ENCODE measurements at regions not wholly inside any gene's neighbourhood (a gene's known extent, or its start where the extent isn't known, plus 50 kb on each side); places are given as distances from the start of the nearest gene placed in this dataset.
"Not testable (repeated sequence)": the region's sequence is repeated elsewhere in the genome, so short reads cannot be mapped to it uniquely, and the experiment has no call there.

DNA sequence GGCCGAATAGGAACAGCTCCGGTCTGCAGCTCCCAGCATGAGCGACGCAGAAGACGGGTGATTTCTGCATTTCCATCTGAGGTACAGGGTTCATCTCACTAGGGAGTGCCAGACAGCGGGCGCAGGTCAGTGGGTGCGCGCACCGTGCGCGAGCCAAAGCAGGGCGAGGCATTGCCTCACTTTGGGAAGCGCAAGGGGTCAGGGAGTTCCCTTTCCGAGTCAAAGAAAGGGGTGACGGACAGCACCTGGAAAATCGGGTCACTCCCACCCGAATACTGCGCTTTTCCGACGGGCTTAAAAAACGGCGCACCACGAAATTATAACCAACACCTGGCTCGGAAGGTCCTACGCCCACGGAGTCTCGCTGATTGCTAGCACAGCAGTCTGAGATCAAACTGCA lies 386.8 kb upstream of the SPHKAP start:
- not testable (repeated sequence) for DNase-seq

DNA sequence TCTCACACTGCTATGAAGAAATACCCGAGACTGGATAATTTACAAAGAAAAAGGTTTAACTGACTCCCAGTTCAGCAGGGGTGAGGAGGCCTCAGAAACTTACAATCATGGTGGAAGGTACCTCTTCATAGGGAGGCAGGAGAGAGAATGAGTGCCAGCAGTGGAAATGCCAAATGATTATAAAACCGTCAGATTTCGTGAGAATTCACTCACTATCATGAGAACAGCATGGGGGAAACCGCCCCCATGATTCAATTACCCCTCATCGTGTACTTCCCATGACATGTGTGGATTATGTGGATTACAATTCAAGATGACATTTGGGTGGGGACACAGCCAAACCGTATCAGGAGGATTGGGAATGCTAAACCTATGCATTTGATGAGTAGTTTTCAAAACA lies 380.3 kb upstream of the SPHKAP start:
- DNase-seq, result no peak

DNA sequence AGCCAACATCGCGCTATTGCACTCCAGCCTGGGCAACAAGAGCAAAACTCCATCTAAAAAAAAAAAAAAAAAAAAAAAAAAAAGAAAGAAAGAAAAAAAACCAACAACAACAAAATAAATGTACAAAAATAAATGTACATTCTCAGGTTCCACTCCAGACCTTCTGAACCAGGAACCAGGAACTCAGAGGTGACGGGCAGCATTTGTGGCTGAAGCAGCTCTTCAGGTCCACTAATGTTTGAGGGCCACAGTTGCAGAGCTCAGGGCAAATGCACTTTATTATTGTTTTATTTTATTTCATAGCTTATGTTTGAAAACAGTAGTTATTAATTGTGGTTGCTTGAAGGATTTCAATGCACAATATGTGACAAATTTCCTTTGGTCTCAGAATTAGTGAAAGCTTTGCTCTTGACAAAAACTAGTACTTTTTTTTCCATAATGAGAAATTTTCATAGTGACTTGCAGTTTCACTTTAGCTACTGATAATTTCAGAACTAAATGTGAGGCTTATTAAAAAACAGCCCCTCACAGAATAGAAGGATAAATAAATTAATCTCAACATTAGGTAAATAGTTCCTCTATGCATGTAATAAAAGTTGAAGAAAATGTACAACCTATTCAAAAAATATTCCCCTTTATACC lies 378.4 kb upstream of the SPHKAP start:
- DNase-seq, result no peak

DNA sequence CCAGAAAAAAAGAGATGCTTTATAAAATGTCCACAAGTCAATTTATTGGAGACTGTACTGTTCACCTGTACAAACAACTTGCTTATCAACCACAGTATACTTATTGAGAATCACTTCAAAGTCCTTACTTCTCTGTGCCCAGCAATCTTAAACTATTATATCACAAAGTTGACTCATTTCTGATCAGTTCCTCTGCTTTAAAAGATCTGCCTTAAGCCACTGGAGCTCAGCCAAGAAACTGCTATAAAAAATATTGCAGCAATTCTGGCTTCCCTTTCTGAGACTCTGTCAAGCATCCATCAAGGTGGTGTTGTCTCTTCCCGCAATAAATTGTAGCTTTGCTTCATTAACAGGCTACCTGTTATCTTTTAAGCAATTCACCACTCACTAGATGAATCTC lies 375.2 kb upstream of the SPHKAP start:
- DNase-seq, result no peak

DNA sequence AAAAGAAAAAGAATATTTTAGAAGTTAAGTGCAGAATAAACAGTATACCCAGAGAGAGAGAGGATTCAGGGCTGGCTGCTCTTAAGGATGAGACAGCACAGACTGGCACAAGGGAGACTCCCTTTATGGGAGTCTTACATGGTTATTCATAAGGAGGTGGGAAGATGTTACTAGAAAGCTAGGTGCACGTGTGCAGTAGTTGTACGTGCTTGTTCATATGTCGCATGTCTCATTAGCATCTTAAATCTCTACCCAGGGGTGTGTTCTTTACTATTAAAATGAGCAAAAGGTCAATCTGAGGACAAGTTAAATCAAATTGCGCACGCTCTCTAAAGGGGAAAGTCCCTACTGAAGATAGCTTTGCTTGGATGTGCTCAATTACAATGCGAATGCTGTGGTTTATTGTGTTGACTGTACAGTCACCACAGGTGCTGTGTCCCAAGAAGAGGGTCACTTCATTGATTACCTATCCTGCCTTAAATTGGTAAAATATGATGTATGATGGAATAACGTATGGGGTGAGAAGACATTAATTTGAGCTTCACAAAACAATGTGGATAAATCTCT lies 368.0 kb upstream of the SPHKAP start:
- no peak for DNase-seq

DNA sequence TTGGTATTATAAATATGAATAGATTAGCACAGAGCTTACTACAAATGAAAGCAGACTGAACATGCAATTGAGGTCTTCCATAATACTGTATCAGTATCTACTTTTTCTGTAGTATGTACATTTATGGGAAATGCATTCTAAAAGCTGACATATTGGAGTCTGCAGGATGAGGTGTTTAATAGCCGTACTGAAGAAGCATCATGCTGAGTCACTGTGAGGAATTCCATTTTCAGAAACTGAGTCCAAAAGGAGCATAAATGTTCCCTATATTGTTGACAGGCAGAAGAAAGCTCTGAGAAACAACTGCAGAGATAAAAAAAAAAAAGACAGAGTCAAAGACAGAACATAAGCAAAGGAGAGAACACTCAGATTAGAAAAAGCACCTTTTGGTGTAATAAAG lies 366.7 kb upstream of the SPHKAP start:
- no peak for DNase-seq

DNA sequence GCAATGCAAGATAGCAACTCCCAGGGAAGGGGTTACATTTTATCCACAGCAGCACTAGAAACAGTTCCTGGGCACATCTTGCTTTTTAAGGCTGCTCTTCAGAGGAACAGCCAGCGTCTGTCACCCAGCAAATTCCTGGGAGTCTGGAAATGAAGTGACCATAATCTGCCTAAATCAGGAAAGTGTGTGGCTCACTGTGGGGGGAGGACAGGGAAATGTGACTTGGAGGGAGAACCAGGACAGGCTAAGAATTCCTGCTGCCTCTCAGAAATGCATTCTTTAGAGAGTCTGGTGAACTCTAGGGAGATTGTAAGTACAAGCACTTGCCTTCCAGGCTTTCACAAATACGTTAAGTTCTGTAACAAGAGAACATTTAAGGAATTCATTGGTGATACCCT lies 364.3 kb upstream of the SPHKAP start:
- DNase-seq, result no peak

DNA sequence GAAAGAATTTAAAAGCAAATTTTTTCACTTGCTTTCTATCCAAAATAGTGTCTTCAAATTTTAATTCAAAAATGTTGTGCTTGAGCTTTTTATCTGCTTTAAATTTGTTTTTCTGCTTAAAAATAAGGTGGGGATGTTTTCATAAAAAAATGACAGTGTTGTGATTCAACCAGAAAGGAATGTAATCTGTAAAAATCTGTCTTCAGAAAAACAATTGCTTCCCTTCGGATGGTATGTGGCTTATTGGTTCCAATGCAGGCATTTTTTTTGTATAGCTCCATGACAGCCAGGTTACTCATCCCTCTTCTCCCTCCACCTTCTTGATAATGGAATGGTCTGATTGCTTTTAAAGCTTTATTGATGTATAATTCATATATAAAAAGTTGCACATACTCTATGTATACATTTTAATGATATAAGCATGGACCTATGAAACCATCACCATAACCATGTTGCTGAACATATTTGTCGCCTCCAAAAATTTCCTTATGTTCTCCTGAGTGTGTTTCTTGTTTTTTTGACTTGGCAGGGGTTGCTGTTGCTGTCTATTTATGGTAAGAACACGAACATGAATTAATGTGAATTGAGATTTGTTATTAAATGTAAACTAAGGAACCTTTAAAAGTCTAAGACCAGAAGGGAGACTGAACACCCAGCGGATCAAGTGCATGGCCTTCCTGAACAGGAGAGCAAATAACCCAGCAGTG lies 363.7 kb upstream of the SPHKAP start:
- DNase-seq, result no peak

DNA sequence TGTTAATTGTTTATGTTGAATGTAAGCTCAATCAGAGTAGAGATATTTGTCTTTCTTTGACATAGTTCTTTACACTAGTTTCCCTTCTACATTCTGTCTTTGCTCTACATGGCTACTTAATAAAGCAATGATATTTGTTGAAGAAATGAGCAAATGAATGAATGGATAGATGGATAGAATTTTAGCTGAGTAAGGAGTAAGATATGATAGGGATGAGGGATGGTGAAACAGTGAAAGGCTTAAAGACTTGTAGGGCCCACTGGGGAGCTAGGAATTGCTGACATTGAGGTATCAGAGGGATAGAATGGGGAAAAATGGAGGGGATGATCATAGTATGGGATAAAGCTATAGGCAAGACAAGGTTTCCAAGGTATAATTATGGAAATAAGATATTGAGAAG lies 361.6 kb upstream of the SPHKAP start:
- no peak for DNase-seq

DNA sequence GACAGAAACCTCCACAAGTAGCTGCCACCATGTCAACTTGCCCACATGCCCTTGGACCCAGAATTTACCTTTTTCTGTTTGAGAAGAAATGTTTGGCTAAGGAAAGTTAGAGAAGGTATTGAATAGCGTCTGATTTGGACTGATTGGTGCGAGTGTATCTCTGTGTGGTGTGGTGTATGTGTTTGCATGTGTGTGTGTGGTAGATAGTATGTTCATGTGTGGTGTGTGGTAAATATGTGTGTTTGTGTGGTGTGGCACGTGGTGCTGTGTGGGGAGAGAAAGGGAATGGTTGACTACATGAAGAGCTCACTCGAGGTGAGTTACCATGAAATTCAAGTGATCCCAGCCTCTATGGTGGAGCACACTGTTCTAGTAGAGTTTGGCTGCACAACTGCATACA lies 360.8 kb upstream of the SPHKAP start:
- no peak for DNase-seq

DNA sequence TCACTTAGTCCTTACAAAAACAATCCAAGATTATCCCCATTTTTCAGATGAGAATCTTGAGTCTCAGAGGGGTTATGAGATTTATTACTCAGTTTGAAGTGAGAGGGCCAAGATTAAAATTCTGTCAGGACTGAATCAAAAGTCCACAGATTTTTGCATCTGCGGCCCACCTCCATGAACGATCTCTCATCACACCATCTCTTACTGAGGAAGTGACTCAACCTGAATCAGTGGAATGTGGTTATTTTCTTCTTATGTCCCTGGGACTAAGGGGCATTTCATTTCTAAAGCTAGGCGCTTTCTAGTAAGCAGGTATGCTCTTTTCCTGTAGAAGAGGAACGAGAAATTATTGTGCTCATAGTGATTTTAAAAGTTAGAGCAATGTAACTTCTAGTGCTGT lies 360.3 kb upstream of the SPHKAP start:
- no peak for DNase-seq

DNA sequence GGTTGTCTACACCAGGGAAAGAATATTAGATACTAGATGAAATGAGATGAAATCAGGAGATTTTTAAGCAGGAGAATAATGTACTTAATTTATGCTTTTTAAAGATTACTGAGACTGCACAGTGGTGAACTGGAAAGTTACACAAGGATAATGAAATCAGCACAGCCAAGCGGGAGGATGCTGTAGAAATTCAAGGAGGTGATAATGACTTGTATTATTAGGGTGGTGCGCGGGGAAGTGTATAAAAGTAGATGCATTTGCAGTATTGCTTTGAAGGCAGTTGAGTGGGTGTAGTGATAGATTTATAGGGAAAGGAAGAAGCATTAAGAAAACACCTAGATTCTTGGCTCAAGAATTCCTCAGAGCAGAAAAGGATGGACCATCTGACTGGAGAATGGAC lies 359.5 kb upstream of the SPHKAP start:
- DNase-seq, result no peak

DNA sequence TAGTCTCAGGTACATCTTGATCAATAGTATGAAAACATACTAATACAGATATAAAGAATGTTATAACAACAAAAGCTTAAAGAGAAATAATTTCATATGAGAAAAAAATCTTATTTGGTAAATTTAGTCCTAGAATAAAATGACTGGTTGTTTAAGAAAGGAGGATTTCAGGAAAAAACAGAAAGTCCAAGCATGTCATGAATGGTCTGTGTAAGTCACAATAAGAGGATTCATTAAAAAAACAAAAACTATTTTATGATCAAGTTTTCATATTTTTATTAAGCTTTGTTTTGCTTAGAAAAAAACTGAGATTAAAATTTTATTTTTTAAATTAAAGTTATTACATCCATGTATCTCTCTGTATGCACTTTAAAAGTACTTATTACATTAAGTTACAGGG lies 353.9 kb upstream of the SPHKAP start:
- no peak for DNase-seq

DNA sequence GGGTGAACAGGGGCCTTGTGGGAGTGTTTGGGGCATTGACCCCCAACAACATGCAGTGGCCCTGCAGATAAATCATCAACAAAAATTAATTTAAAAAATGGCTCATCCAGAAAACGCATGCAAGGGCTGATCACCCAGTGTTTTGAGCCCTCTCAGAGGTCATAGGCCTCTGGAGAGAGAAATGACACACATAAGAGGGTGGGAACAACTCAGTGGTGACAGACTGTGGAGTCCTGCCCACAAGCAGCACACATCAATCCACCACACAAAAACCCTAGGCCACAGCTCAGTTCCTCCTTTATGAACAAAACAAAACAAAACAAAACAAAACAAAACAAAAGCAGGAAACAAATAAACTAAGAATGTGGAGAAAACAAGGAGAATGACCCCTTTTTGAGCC lies 351.7 kb upstream of the SPHKAP start:
- DNase-seq, result no peak

DNA sequence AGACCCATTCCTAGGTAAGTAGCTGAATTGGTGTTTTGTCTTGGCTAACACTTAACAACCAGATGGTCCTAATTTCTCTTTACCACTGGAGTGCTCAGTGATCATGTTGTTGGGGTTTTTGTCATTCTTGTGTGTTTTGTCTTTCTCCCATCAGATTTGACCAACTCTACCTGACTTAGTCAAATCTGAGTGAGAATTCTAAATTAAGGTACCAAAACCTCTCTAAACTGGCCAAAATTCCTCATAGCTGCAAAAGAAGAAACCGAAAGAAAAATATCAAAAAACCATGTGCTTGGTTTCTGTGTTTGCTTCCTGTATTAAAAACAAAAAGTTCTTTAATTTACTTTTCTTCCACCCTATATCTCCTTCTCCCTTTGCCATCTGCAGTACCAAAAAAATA lies 350.7 kb upstream of the SPHKAP start:
- no peak for DNase-seq

DNA sequence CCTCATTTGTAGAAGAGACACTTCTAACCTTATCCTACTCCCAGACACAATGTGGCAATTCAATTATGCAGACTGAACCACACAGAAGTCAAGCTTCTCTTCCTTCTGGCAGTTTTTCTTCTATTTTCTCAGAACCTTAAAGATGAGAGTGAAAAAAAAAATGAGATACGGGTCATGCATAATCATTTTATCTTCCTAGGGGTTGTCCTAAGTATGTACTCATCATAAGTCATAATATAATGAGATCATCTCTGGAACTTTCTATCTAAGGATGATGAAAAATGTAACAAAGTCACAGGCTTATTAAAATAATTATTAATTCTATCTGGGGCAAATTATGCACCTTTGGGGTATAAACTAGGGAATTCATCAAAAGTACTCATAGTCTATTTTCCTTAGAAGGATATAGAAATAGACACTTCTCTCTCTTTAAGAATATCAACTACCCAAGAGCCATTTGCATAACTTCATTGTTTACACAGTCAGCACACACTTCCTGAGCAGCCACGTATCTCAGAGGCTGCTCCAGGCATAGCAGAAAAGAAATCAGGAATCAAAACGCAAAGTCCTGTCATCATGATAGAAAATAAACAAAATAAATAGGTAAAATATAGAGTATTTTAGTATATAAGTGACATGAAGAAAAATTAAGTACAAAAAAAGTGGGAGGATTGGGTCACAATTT lies 345.9 kb upstream of the SPHKAP start:
- no peak for DNase-seq

DNA sequence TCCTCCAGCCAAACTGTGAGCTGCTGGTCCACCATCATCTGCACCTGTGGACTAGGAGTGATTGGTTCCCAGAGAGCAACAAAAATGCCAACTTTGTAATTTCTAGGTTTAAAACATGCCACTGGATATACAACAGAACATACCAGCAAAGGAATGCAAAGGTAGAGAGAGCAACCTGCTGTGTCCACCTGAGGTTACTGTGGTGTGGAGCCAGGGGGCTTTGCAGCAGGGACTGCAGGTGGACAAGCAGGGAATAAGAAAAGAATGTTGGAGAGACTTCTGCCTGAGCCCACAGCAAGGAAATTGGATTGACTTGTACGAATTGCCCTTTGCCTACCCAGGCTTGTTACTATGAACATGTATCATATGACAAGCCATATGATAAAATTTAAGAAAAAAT lies 345.2 kb upstream of the SPHKAP start:
- no peak for DNase-seq

DNA sequence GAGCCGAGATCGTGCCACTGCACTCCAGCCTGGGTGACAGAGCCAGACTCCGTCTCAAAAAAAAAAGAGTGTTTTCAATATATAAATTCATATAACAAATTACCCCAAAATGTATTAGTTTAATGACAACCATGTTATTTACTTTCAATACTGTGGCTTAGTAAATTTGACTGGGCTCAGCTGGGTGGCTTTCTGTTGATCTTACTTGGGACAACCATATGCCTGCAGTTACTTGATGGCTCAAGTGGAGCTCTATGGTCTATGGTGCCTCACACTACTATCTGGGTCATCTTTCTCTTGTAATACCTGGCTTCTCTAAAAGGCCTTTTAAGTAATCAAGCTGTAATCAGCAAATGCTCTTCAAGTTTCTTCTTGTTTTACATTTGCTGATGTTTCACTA lies 341.5 kb upstream of the SPHKAP start:
- DNase-seq, result no peak

DNA sequence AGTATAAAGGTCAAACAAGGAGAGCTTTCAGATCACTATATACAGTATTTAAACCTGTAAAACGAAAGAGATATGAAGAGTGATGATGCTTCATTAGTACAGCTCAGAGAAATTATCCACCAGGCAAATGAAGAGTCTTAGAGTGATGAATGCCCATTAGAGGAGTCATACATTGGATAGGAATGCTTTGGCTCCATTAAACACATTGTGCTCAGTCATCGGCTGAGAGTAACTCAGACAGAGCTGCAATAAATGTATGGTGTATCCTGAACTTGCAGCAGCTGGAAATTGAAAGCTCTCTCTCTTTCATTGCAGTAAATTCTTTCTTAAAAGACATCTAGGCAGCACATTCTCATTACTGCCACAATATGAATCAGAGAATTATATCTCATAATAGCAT lies 340.8 kb upstream of the SPHKAP start:
- no peak for DNase-seq

DNA sequence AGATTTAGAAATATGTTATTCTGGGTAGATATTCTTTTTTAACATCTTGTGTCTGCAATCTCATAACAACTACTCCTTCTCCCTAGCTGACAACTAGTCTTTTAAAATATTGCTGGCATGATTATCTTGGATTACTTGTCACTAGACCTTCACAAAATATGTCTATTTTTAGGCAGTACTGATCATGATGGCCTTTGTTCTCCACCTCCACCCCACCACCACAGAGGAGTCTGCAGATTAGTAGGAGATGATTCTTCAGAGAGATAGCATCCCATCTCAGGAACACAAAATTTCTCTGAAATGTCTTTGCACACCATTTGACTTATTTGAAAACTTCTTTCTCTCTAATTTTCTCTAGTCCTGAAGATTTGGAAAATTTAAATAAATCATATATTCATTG lies 338.1 kb upstream of the SPHKAP start:
- no peak for DNase-seq

DNA sequence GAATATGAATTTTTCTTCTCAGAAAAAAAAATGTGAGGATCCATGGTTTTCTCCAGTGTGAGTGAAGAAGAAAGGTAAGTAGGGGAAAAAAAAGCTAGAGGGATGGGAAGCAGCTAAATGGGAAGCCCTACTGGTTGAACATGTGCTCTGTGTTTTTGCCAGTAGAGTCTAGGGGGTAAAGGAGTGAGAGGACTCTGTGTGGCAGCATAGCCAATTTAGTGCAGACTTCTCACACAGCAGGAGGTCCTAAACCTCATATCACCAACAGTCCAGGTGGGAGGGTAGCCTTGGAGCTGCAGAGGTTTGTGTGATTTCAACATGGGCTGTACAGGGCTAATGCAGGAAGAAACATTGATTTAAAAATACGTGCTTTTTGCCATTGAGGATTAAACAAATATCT lies 334.5 kb upstream of the SPHKAP start:
- DNase-seq, result no peak

DNA sequence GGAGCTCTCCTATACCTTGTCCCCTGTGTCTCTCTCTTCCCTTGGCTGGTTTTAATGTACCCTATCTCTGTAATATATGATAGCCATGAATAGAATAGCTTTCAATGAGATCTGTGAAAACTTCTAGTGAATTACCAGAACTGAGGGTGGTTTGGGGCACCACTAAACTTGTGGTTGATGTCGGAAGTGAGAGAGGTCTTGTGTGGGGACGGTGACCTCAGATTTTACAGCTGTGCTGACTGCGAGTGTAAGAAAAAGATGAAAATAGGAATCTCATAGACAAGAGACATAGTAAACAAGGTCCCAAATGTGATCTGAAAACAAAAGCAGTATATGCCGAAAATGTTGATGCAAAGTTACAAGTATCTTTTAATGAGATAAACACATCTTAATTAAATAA lies 332.0 kb upstream of the SPHKAP start:
- DNase-seq, result not testable (repeated sequence)

DNA sequence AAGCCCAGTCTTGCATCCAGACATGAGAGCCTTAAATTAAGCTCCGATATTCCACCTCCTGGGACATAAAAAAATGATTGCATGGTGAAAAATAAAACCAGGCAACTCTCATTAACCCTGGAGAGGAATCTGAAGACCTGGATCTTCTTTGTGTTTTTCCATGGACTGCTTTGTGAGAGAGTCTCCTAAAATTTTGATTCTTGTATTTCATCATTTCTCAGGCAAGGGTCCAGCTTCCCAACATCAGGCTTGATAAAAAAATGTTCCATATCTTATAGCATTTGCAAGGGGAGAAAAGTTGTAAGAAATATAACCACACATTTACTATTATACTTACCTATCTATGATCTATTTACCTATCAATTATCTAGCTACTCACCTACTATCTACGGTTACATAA lies 327.5 kb upstream of the SPHKAP start:
- no peak for DNase-seq

DNA sequence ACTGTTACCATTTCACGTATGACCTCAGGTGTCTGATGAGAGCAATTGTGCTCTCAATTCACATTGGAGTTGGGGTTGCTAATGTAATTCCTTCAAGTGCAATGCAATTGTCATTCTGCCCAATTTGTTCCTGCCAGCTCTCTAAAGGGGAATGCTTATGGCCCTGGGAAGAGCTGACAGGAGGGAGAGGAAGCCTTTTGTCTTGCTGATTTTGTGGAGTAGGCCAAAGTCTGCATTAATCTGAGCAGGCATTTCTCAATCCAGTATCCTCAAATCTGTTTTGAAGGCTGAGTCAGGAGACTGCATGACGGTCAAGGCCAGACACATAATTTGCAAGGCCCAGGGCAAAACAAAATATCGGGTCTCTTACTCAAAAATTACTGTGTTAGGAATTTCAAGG lies 326.4 kb upstream of the SPHKAP start:
- DNase-seq, result no peak

Data from retina (tissue), 1 donor.